Muscle of leg (tissue), 3 donors: ENCODE measurements at regions not wholly inside any gene's neighbourhood (a gene's known extent, or its start where the extent isn't known, plus 50 kb on each side); places are given as distances from the start of the nearest gene placed in this dataset.

Source experiments
- DNase-seq: peaks from one replicate; pipeline ENCODE4 v3.0.0; 2013
- H3K27ac ChIP-seq: one replicate; pipeline ENCODE4 v1.5.1; 2013; ENCODE audit warnings: mild to moderate bottlenecking, low read length, control low read depth
- H3K27me3 ChIP-seq: one replicate; pipeline ENCODE4 v1.6.1; 2013; ENCODE audit warnings: low read length; ENCODE audit not compliant: control insufficient read depth, insufficient read depth
- H3K36me3 ChIP-seq: one replicate; pipeline ENCODE4 v1.6.1; 2013; ENCODE audit warnings: low read length; ENCODE audit not compliant: control insufficient read depth, insufficient read depth
- H3K4me1 ChIP-seq: one replicate; pipeline ENCODE4 v1.6.1; 2013; ENCODE audit warnings: low read length; ENCODE audit not compliant: control insufficient read depth, insufficient read depth
- H3K4me3 ChIP-seq: one replicate; pipeline ENCODE4 v1.5.1; 2013; ENCODE audit warnings: low read length, control low read depth
- H3K9me3 ChIP-seq: replicated peaks from 2 replicates; pipeline ENCODE4 v1.6.1; 2013; ENCODE audit warnings: low read depth, low read length; ENCODE audit not compliant: control insufficient read depth
- WGBS: methylation state at CpG from one replicate; pipeline ENCODE4 v1.1.5; 2013; ENCODE audit warnings: missing lambda C conversion rate; ENCODE audit not compliant: insufficient coverage; 5-methylcytosine and 5-hydroxymethylcytosine counted together

DNA sequence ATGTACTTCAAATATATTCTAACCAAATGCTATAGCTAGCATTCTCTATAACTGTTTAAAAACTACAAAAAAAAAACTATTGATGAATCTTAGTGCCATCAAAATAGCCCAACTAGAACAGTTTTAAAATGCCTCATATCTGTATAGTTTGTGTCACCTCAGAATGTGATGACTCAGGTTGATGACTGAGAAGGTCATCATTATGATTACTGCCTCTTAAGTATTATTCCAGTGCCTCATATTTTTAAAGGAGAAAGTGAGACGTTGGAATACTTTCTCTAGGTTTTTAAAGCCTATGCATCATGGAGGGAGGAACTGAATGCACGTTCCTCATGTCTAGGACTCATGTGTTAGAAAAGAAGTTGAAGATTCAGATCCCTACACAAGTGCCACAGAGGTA, 88.2 kb downstream of the TMA16 start:
- Histone ChIP-seq H3K4me1 (no peaks in the 10 kb centered on the region), H3K4me3 (no peak overlapping the region), H3K9me3 (no peaks in the 10 kb centered on the region), H3K36me3 (no peaks in the 10 kb centered on the region), H3K27ac (no peak overlapping the region), H3K27me3 (no peaks in the 10 kb centered on the region)
- no peak for DNase-seq
- no CpG with 5 or more reads among the region's 2 CpGs for WGBS

GRCh38 chr4:163587867-163588266, 93.4 kb downstream of the TMA16 start:
- H3K4me3 ChIP-seq = no peak overlapping the region
- WGBS = no CpG with 5 or more reads among the region's 3 CpGs
- no peaks in the 10 kb centered on the region for H3K36me3 ChIP-seq
- no peaks in the 10 kb centered on the region for H3K27me3 ChIP-seq
- no peaks in the 10 kb centered on the region for H3K4me1 ChIP-seq
- peak; percentile 18 for DNase-seq
- no peaks in the 10 kb centered on the region for H3K9me3 ChIP-seq
- no peak overlapping the region for H3K27ac ChIP-seq

- Histone ChIP-seq H3K9me3 (no peaks in the 10 kb centered on the region), H3K36me3 (no peaks in the 10 kb centered on the region), H3K4me1 (no peaks in the 10 kb centered on the region), H3K27me3 (no peaks in the 10 kb centered on the region), H3K27ac (no peak overlapping the region), H3K4me3 (no peak overlapping the region)
- WGBS = no CpG with 5 or more reads among the region's 2 CpGs
- DNase-seq = no peak
These were observed 94.0 kb downstream of the TMA16 start for GRCh38 chr4:163588532-163588931.

- no peaks in the 10 kb centered on the region for H3K27me3 ChIP-seq
- DNase-seq = no peak
- no peak overlapping the region for H3K4me3 ChIP-seq
- no CpG with 5 or more reads among the region's 1 CpG for WGBS
- no peaks in the 10 kb centered on the region for H3K36me3 ChIP-seq
- no peaks in the 10 kb centered on the region for H3K4me1 ChIP-seq
- H3K9me3 ChIP-seq = no peaks in the 10 kb centered on the region
- H3K27ac ChIP-seq = no peak overlapping the region
These were observed 95.6 kb downstream of the TMA16 start for GRCh38 chr4:163590103-163590502.

GRCh38 chr4:163590619-163591264, 96.3 kb downstream of the TMA16 start:
- Histone ChIP-seq H3K27ac (no peak overlapping the region), H3K4me3 (no peak overlapping the region), H3K36me3 (no peaks in the 10 kb centered on the region), H3K4me1 (no peaks in the 10 kb centered on the region), H3K9me3 (no peaks in the 10 kb centered on the region), H3K27me3 (no peaks in the 10 kb centered on the region)
- WGBS = no CpG with 5 or more reads among the region's 5 CpGs
- no peak for DNase-seq

GRCh38 chr4:163591614-163592020, 97.1 kb downstream of the TMA16 start:
- no CpG with 5 or more reads among the region's 1 CpG for WGBS
- no peaks in the 10 kb centered on the region for H3K27me3 ChIP-seq
- H3K4me1 ChIP-seq = no peaks in the 10 kb centered on the region
- H3K27ac ChIP-seq = no peak overlapping the region
- no peaks in the 10 kb centered on the region for H3K36me3 ChIP-seq
- DNase-seq = peak; percentile 32
- no peaks in the 10 kb centered on the region for H3K9me3 ChIP-seq
- no peak overlapping the region for H3K4me3 ChIP-seq

- no peak overlapping the region for H3K27ac ChIP-seq
- no peak overlapping the region for H3K4me3 ChIP-seq
- H3K4me1 ChIP-seq = no peaks in the 10 kb centered on the region
- WGBS = no CpG with 5 or more reads among the region's 2 CpGs
- no peak for DNase-seq
- no peaks in the 10 kb centered on the region for H3K27me3 ChIP-seq
- no peaks in the 10 kb centered on the region for H3K36me3 ChIP-seq
- no peaks in the 10 kb centered on the region for H3K9me3 ChIP-seq
These were observed 97.7 kb downstream of the TMA16 start for GRCh38 chr4:163592212-163592611.

DNA sequence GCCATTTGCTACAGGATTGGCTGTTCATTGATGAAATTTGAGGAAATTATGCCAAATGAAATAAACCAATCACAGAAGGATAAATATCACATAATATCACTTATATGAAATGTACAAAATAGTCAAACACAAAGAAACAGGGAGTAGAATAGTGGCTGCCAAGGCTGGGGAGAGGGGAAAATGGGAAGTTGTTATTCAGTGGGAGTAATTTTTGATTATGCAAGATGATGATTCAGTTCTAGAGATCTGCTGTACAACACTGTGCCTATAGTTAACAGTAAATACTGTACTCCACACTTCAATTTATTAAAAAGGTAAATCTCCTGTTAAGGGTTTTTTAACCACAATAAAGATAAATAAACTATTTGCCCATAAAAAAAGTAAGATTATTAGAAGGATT, 101.1 kb downstream of the TMA16 start:
- H3K4me1 ChIP-seq = no peaks in the 10 kb centered on the region
- no peaks in the 10 kb centered on the region for H3K36me3 ChIP-seq
- no peak for DNase-seq
- H3K4me3 ChIP-seq = no peak overlapping the region
- no peak overlapping the region for H3K27ac ChIP-seq
- H3K9me3 ChIP-seq = no peaks in the 10 kb centered on the region
- H3K27me3 ChIP-seq = no peaks in the 10 kb centered on the region

DNA sequence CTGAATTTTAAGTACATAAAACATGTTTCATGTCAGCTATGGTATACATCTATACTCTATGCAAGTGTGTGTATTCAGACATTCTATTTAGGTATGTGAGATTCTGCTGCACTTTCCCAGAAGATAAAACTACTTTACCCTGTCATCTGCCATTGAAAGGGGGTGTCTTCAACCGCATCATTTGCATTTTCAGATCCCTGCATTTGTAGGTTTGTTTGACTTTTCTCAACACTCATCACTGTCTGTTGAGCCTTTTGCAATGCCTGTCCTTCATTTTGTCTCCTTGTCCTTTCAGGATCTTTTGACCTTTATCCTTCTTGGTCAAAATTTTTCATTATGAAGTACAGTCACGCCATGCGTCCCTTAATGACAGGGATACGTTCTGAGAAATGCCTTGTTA, 103.5 kb downstream of the TMA16 start:
- no peak for DNase-seq
- no CpG with 5 or more reads among the region's 4 CpGs for WGBS
- no peaks in the 10 kb centered on the region for H3K4me1 ChIP-seq
- H3K36me3 ChIP-seq = no peaks in the 10 kb centered on the region
- no peak overlapping the region for H3K4me3 ChIP-seq
- H3K27me3 ChIP-seq = no peaks in the 10 kb centered on the region
- H3K27ac ChIP-seq = no peak overlapping the region
- H3K9me3 ChIP-seq = no peaks in the 10 kb centered on the region

DNA sequence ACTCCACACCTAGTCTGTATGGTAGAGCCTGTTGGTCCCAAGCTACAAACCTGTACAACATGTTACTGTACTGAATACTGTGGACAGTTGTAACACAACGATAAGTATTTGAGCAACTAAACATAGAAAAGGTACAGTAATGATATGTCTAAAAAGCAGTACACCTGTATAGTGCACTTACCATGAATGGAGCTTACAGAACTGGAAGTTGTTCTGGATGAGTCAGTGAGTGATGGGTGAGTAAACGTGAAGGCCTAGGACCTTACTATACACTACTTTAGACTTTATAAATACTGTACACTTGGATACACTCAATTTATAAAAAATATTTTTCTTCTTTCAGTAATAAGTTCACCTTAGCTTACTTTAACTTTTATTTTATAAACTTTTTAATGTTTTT, 104.0 kb downstream of the TMA16 start:
- no peak for DNase-seq
- WGBS = no CpG with 5 or more reads among the region's 2 CpGs
- H3K36me3 ChIP-seq = no peaks in the 10 kb centered on the region

GRCh38 chr4:163600727-163601126, 106.2 kb downstream of the TMA16 start:
- H3K4me3 ChIP-seq = no peak overlapping the region
- no peaks in the 10 kb centered on the region for H3K4me1 ChIP-seq
- H3K27me3 ChIP-seq = no peaks in the 10 kb centered on the region
- H3K36me3 ChIP-seq = no peaks in the 10 kb centered on the region
- H3K9me3 ChIP-seq = no peaks in the 10 kb centered on the region
- WGBS = no CpG with 5 or more reads among the region's 6 CpGs
- H3K27ac ChIP-seq = no peak overlapping the region
- DNase-seq = peak; percentile 19

More for the DNA sequence above, 104.0 kb downstream of the TMA16 start:
- Histone ChIP-seq H3K4me3 (no peak overlapping the region), H3K4me1 (no peaks in the 10 kb centered on the region), H3K27ac (no peak overlapping the region), H3K27me3 (no peaks in the 10 kb centered on the region), H3K9me3 (no peaks in the 10 kb centered on the region)
